Hepatocyte (in vitro differentiated cells): ENCODE measurements at regions not wholly inside any gene's neighbourhood (a gene's known extent, or its start where the extent isn't known, plus 50 kb on each side); places are given as distances from the start of the nearest gene placed in this dataset.

ENCODE experiments used
- DNase-seq: peaks from one replicate; pipeline ENCODE4 v3.0.0-alpha.2; 2016; ENCODE audit warnings: low spot score
- H2AFZ ChIP-seq: fragments of 200-600 bp; sonication (generic); 2 replicates; pipeline ENCODE4 v1.6.0; 2016; ENCODE audit warnings: antibody characterized with exemption, mild to moderate bottlenecking
- H3K27ac ChIP-seq: fragments of 200-600 bp; sonication (generic); 2 replicates; pipeline ENCODE4 v1.5.1; 2016; ENCODE audit warnings: mild to moderate bottlenecking
- H3K27me3 ChIP-seq: fragments of 200-600 bp; sonication (generic); 2 replicates; pipeline ENCODE4 v1.6.1; 2016
- H3K36me3 ChIP-seq: fragments of 200-600 bp; sonication (generic); replicated peaks from 2 replicates; pipeline ENCODE4 v1.5.1; 2016; ENCODE audit warnings: low read depth; ENCODE audit not compliant: insufficient read depth
- H3K4me1 ChIP-seq: fragments of 200-600 bp; sonication (generic); 2 replicates; pipeline ENCODE4 v1.5.1; 2016; ENCODE audit warnings: mild to moderate bottlenecking, moderate library complexity; ENCODE audit not compliant: insufficient read depth
- H3K4me2 ChIP-seq: fragments of 200-600 bp; sonication (generic); 2 replicates; pipeline ENCODE4 v1.6.0; 2016
- H3K4me3 ChIP-seq: fragments of 200-600 bp; sonication (generic); 2 replicates; pipeline ENCODE4 v1.5.1; 2016; ENCODE audit warnings: mild to moderate bottlenecking
- H3K79me2 ChIP-seq: fragments of 200-600 bp; sonication (generic); 2 replicates; pipeline ENCODE4 v1.6.0; 2017; ENCODE audit warnings: mild to moderate bottlenecking
- H3K9me2 ChIP-seq: fragments of 200-600 bp; sonication (generic); replicated peaks from 2 replicates; pipeline ENCODE4 v1.6.0; 2017; ENCODE audit warnings: mild to moderate bottlenecking; ENCODE audit not compliant: insufficient read depth
- H3K9me3 ChIP-seq: fragments of 200-600 bp; sonication (generic); 2 replicates; pipeline ENCODE4 v1.5.1; 2016; ENCODE audit warnings: low read depth, mild to moderate bottlenecking
- H4K20me1 ChIP-seq: fragments of 200-600 bp; sonication (generic); 2 replicates; pipeline ENCODE4 v1.6.0; 2016; ENCODE audit warnings: mild to moderate bottlenecking; ENCODE audit not compliant: insufficient read depth, poor library complexity, severe bottlenecking
- EZH2 ChIP-seq: fragments of 200-600 bp; sonication (generic); IDR thresholded peaks from 2 replicates; pipeline ENCODE4 v1.6.1; 2016; ENCODE audit warnings: antibody characterized with exemption, mild to moderate bottlenecking, borderline replicate concordance
- EZH2phosphoT487 ChIP-seq: fragments of 200-600 bp; sonication (generic); IDR thresholded peaks from one replicate; pipeline ENCODE4 v1.6.1; 2018; ENCODE audit warnings: antibody characterized with exemption, mild to moderate bottlenecking, low read depth, moderate library complexity; ENCODE audit not compliant: unreplicated experiment, severe bottlenecking
- WGBS: methylation state at CpG from one replicate; pipeline ENCODE4 v1.1.6; 2016; ENCODE audit warnings: low lambda C conversion rate; ENCODE audit errors: missing lambda C conversion rate; 5-methylcytosine and 5-hydroxymethylcytosine counted together
- TF ChIP-seq, protein P1 (sequence below): fragments of 200-600 bp; sonication (generic); IDR thresholded peaks from 2 replicates; pipeline ENCODE4 v1.5.1; 2016; ENCODE audit warnings: antibody characterized with exemption, mild to moderate bottlenecking; ENCODE audit not compliant: poor library complexity

DNA sequence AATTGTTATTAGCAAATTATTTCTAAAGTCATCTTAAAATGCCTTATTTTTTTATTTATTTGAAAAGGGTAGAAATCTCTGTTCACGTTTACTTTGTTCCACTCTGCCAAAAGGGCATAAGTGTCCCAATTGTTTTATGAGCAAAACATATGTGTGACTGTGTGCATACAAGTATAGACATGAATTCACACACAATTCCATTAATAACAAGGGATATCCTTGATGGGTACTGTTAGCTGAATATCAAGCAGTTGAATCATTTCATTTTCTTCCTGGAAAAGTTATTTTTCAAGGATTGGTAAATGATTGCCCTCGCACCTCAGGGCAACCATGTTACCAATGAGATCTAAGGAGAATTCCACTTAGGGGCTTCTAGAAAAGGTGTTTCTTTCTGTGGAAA is 92.1 kb upstream of the TAF11L2 start:
- Histone ChIP-seq H3K9me2 (no peaks in the 10 kb centered on the region), H3K27me3 (no peaks in the 10 kb centered on the region), H2AFZ (no peak overlapping the region), H3K4me2 (no peak overlapping the region), H3K4me1 (peaks cover 31% of the 10 kb centered on the region), H4K20me1 (no peaks in the 10 kb centered on the region), H3K79me2 (no peaks in the 10 kb centered on the region), H3K36me3 (no peaks in the 10 kb centered on the region), H3K27ac (no peak overlapping the region), H3K4me3 (no peak overlapping the region), H3K9me3 (no peaks in the 10 kb centered on the region)
- DNase-seq, result no peak
- 94% methylated on average over 2 of the region's 2 CpGs for whole genome bisulfite sequencing
- no peak for TF ChIP-seq EZH2
- TF ChIP-seq, protein P1, sequence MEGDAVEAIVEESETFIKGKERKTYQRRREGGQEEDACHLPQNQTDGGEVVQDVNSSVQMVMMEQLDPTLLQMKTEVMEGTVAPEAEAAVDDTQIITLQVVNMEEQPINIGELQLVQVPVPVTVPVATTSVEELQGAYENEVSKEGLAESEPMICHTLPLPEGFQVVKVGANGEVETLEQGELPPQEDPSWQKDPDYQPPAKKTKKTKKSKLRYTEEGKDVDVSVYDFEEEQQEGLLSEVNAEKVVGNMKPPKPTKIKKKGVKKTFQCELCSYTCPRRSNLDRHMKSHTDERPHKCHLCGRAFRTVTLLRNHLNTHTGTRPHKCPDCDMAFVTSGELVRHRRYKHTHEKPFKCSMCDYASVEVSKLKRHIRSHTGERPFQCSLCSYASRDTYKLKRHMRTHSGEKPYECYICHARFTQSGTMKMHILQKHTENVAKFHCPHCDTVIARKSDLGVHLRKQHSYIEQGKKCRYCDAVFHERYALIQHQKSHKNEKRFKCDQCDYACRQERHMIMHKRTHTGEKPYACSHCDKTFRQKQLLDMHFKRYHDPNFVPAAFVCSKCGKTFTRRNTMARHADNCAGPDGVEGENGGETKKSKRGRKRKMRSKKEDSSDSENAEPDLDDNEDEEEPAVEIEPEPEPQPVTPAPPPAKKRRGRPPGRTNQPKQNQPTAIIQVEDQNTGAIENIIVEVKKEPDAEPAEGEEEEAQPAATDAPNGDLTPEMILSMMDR, result no peak
- no peak for TF ChIP-seq EZH2phosphoT487

DNA sequence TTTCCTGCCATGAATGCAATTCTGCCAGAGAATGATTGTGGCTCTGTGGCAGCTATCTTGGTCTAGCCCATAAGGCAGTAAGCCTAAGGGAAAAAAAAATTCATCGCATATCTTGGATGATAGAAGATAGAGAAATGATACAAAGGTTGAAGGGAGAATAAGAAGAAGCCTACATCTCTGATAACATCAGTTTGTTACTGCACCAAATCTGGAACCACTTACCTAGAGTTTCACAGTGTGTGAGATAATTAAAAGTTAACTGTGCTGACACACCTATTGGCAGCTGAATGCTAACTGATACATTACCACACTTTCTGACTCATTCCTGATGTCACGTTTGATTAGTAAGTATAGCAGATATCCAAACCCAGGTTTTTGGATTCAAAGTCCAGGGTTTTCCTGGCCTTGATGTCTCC is 91.6 kb upstream of the TAF11L2 start:
- H3K9me3 ChIP-seq, result no peaks in the 10 kb centered on the region
- no peak overlapping the region for H3K27ac ChIP-seq
- no peaks in the 10 kb centered on the region for H3K9me2 ChIP-seq
- H3K36me3 ChIP-seq, result no peaks in the 10 kb centered on the region
- no peak overlapping the region for H3K4me3 ChIP-seq
- H3K4me1 ChIP-seq, result peaks cover 26% of the 10 kb centered on the region
- TF ChIP-seq, protein P1, result no peak
- TF ChIP-seq EZH2phosphoT487 (no peak), EZH2 (no peak)
- 77% methylated on average over 2 of the region's 2 CpGs for WGBS
- no peaks in the 10 kb centered on the region for H3K79me2 ChIP-seq
- no peaks in the 10 kb centered on the region for H3K27me3 ChIP-seq
- DNase-seq, result peak; percentile 20
- H2AFZ ChIP-seq, result no peak overlapping the region
- H3K4me2 ChIP-seq, result no peak overlapping the region
- no peaks in the 10 kb centered on the region for H4K20me1 ChIP-seq

DNA sequence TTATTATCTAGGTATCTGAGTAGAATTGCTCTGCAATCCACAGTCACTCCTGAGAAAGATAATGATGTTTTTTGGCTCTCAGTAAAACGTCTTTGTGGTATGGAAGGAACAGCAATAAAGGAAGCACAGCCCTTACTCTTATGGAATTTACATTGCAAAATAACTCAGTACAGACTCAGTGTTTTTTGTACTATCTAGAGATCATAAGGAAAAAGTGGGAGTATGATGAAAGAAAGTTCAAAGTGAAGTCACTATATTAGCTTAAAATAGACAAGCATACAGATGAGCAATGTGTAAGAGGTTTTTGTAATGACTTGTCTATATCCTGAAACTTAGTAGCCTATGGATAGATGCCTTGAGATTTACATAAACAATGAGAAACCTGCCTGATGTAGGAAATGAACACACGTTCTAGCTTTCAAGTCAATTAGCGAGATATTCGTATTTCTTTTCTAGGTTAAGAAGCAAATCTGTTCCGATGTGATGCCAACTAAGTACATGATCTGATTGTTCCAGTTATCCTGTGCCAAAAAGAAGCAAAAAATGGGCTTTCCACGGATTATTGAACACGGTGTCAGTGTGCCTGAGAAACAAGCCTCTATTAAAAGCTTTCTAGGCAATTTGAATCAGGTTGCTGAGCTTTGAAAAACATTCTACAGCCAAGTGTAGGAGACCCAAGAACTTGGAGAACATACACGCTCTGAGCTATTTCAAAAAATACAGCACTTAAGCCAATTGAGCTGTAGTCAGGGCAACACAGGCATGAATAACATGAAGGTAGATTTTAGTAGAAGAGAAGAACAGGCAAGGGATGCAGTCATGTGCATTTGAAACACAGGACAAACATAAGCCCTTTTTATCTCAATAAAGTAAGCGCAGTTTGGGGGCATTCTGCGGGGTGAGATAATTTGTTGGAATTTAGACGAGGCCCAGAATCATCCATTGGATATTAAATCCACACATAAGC is 86.3 kb upstream of the TAF11L2 start:
- TF ChIP-seq, protein P1, result no peak
- no peak for TF ChIP-seq EZH2
- no peak for TF ChIP-seq EZH2phosphoT487
- Histone ChIP-seq H3K27ac (peak overlapping the region; percentile 38), H3K9me2 (no peaks in the 10 kb centered on the region), H3K79me2 (no peaks in the 10 kb centered on the region), H3K9me3 (no peaks in the 10 kb centered on the region), H3K4me3 (no peak overlapping the region), H3K36me3 (no peaks in the 10 kb centered on the region), H4K20me1 (no peaks in the 10 kb centered on the region), H2AFZ (no peak overlapping the region), H3K27me3 (no peaks in the 10 kb centered on the region), H3K4me2 (no peak overlapping the region), H3K4me1 (peaks cover 9% of the 10 kb centered on the region)
- WGBS, result 76% methylated on average over 11 of the region's 11 CpGs
- DNase-seq, result no peak
